ENCODE measurements at regions not wholly inside any gene's neighbourhood (a gene's known extent, or its start where the extent isn't known, plus 50 kb on each side); places are given as distances from the start of the nearest gene placed in this dataset.

DNA sequence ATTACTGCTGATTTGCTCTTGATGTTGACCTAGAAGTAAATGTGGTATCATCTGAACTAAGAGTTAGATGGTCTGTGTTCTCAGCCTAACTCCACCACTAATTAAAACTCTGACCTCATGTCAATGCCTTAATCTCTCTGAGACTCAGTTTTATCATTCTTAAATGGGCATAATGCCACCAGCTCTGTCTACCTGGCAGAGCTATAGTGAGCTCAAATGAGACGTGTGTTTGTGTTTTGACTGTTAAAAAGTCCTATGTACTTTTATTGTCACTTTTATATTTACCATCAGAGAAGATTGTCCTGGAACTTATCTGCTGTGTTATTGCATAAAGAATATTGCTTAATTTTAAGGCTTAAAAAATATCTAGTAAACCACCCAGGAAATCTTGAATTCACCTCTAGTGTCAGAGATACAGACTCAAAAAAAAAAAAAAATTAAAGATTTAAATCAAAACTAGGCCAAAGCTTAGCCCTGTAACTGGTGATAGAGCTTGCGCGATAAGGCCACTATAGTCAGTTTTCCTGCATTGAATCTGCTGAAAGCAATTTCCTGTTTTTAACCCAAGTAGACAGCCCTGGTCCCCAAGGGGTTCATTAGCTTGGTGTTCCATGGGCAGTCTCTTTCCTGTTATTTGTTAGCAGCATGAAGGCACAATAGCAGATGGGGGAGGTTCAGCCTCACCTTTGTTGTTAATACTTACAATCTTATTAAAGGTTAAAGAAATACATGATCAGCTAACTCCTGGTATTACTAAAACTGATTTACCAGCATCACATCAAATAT lies 261.8 kb downstream of the ATP23 start:
- DNase-seq: no peak

DNA sequence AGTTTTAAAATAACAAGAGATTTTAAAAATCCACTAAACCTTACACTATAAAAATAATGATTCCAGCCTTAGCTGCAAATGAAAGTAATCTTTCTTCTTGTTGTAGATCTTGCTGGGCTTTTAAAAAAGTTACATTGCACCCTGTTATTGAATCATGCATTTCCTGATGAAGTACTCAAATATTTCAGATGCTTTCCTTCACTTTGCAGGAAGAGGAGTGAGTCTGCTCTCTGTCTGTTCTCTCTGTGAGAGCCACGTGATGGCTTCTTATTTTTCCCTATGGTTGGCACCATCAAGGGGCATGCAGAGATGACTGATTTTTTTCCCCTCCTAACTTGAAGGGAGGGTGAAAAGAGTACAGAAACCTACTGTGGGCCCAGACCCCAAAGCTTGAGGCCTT lies 262.7 kb downstream of the ATP23 start:
- no peak for DNase-seq

DNA sequence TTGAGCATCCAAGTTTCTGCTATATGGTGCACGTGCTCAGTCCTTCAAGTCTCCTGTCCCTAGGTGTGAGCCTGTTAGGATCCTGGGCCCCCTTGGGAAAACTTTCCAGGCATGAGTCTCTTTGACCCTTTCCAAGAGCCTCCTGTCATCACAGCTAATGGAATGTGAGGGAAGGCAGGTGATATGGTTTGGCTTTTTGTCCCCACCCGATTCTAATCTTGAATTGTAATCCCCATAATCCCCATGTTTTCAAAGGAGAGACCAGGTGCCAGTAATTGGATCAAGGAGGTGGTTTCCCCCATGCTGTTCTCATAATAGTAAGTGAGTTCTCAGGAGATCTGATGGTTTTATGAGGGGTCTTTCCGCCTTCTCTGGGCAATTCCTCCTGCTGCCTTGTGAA lies 265.5 kb downstream of the ATP23 start:
- DNase-seq: no peak

DNA sequence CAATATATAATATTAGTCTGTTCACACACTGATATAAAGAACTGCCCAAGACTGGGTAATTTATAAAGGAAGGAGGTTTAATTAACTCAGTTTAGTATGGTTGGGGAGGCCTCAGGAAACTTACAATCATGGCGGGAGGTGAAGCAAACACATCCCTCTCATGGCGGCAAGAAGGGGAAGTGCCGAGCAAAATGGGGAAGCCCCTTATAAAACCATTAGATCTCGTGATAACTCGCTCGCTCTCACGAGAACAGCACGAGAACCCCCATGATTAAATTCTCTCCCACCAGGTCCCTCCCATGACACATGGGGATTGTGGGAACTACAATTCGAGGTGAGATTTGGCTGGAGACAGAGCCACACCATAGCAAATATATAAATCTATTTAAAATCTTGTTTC lies 269.8 kb downstream of the ATP23 start:
- DNase-seq: peak; percentile 3

DNA sequence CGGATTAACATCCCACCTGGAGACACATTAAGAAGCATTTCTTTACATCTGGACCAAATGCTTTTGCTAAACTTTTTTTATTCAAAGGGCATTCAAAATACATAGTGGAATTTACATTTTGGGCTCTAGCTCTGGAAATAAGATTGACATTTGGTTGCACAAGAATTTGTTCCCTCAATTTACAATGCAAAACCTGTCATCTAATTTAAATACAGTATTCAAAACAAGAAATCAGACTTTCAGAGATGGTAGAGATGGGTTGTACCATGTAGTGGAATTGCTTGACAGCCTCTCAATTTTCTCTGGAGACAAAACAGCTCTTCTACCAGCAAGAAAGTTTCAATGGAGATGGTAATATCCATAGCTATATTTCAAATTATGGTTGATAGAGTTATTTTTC lies 275.8 kb downstream of the ATP23 start:
- DNase-seq: no peak

DNA sequence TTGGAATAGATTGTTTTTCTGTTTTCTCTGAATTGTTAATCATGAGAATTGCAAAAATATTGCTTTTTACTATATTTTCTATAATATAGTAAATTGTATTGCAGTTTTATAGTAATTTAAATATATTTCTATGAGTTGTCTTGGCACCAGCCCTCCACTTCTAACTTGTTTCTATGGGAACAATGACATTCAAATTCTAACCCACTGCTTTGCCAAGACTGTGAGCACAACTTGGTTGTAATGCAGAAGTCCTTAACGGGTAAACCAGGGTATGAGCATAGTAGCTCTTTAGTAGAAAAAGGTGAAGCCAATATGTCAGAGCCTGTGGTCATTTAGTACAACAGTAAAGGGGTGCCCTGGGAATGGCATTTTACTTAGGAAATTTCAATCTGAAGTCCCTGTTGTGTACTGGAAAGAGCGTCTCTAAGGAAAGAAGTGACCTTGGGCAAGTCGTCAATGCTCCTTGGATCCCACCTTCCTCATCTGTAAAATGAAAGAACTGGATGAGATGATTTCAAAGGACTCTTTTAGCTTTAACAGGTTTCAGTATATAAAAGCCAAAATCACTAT lies 283.3 kb downstream of the ATP23 start:
- DNase-seq: no peak

DNA sequence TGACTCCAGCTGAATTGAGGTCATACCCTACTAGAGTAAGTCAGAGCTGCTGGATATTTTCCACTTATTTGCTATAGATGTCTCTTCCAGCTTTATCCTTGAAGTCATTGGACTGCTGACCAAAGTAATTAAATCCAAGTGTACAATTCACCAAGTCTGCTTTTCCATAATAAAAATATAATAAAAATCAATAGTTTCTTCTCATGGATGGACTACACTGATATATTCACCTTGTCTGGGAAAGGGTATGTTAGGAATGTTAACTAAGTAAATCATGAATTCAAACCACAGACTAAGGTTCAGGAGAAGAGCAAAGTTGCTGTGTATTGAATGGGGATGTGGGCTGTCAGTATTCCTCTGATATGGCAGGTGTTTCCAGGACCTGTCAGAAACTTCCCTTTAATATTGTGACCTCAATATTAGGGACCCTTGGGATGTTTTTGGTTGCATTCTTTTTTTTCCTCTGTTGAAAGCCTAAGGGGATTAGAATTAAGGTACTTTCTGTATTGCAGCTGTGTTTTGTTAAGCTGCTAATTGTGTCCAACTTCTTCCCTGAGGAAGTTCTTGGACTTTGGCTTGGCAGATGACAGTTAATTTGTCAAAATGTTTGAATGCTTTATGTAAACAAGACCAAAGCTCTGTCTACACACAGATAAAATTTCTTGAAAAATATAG lies 284.0 kb downstream of the ATP23 start:
- DNase-seq: no peak

DNA sequence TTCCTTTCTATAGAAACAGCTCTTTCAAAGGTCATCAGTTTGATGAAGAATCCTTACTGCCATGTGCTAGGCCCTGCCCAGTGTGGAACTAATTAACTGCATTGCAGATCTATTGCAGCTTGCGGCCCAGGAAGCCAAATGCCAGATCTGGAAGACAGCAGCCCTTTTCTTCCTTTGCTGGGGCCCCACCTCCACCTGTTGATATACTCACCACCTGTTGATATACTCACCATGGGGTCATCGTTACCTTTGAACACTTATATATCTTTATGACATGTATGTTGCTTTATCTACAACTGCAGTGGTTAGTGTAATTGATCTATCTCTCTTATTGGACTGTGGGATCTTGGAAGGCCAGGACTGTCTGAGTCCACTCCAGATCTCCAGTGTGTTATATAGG lies 292.5 kb downstream of the ATP23 start:
- DNase-seq: no peak

DNA sequence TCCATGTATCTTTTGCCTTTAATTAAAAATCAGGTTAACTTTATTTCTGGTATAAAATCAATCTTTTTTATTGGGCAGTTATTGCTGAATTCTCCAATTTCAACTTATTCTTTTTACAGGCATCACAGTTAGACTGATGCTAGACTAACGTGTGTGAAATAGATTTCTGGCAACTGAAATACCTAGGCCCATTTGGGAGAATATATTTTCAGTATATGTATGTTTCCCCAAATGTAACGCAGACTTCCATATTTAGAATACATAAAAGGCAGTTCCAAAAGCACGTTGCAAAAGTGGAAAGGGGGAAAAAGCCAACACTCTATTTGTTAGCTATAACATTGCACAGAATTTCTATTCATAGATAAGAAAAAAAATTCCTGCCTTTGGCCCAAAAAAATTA lies 297.0 kb downstream of the ATP23 start:
- DNase-seq: no peak

DNA sequence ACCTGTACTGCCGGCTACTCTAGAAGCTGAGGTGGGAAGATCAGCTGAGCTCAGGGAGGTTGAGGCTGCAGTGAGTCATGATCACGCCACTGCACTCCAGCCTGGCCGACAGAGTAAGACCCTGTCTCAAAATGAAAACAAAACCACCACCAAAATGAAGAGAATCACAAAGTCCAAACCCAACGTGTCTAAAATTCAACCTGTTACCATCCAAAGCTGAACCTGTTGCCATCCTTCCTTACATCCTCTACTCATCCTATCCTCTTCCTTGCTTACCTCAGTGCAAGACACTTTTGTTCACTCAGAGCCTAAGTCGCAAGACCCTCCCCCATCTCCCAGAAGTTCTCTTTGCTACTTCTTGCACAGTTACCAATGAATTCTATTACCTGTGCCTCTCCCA lies 299.7 kb downstream of the ATP23 start:
- no peak for DNase-seq

DNA sequence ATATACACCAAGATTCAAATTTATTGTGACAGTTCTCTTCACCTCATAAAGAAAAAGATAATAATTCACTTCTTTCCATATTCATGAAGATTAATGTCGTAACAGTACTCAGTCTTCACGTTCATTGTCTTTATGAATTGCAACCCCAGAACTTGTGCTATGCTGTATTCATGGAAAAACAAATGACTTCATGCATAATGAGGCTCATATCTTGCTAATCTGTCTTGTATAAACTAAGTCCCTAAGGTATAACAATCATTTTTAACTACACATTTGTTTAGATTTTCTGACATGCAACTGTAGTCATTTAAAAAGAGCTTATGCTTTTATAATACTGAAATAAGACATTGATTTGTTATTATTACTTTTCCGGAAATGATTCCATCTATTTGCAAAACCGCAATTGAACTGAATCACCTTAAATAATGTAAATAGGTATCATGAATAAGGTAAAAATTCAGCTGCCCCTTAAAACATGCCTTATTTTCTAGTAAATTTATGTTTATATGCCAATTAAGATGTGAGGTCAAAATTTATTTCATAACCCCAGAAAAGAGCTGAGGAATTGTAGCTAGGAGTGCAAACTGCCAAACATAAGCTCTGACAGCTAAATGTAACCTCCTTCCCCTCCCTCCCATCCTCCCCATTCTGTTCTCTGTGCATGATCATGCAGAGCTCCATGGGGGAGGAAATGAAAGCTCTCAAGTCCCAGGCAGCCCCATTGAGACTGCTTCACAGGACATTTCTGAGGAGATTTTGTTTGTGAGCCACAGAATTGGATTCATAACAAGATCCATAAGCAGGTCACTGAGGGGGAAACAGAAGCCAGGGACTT lies 301.6 kb downstream of the ATP23 start:
- DNase-seq: no peak

DNA sequence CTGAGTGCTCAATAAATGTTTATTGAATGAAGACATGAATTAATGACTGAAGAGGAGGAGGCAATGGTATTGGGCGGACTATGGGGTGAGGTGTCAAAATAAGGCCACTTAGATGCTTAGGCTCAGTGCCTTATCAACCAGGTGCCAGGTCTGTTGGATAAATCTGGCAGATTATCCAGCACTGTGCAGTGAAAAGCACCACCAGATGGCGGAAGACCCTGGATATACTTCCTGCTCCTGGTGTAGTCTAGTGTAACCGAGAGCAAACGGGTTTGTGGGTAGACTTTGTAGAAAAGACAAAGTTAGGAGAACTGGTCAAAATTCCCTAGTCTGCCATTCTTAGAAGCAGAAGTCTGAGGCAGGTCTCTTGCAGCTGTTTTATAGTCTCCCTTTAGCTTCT lies 306.3 kb downstream of the ATP23 start:
- DNase-seq: no peak

DNA sequence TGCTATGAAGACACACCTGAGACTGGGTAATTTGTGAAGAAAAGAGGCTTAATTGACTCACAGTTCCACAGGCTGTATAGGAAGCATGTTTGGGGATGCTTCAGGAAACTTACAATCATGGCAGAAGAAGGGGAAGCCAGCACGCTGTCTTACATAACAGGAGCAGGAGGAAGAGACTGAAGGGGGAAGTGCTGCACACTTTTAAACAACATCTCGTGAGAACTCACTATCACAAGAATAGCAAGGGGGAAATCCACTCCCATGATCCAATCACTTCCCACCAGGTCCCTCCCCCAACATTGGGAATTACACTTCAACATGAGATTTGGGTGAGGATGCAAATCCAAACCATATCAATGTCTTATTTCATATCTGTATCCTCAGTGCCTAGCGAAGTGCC lies 307.2 kb downstream of the ATP23 start:
- no peak for DNase-seq

DNA sequence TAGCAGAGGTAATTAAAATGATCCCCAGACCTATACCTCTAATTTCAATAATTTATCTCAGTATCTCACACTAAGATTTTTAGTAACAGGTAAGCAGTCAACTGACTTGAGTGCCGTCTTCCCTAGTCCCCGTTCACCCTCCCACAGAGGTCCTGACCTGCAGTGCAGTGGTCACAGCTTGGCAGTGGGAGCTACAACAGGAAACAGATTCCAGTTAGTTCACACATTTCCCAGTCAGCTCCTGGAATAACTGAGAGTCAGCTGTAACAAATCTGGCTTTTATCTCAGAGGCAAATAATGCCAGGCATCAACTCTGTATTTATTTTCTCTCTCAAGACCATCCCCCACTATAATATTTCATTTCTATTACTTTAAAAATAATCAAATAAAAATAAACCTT lies 308.2 kb downstream of the ATP23 start:
- no peak for DNase-seq

DNA sequence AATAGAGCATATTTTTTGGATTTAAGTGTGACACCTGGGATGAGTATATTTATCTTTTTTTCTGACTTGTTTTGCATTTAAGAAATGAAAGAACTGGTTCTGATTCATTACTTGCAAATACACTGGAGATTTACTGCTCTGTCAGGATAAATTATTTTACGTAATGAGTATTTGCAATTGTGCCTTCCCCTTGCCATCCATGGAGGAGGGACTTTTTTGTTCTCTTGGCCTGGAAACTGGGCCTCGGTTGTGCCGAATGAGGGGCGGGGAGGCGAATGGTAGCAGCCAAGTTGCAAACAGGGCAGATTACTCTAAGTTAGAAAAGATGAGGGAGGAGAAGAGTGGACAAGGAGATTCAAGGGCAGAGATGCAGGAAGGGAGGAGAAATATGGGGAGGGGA lies 308.7 kb downstream of the ATP23 start:
- no peak for DNase-seq

DNA sequence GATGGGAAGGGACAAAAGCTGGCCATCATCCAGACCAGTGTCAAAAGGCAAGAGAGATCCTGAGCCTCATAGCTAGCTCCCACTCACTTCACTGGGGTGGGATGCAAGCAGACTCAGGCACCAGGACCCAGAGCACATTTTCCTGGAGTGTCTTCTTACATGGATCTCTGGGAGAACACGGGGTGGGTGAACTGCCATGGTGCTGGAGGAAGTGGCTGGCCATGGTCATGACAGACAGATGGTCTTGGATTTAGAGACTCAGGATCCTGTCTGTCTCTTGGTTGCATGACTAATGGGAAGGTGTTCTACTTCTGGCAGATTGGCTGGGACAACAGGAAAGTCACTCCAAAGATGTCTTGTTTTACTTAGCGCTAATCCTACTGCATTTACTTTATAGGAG lies 311.5 kb downstream of the ATP23 start:
- DNase-seq: no peak

DNA sequence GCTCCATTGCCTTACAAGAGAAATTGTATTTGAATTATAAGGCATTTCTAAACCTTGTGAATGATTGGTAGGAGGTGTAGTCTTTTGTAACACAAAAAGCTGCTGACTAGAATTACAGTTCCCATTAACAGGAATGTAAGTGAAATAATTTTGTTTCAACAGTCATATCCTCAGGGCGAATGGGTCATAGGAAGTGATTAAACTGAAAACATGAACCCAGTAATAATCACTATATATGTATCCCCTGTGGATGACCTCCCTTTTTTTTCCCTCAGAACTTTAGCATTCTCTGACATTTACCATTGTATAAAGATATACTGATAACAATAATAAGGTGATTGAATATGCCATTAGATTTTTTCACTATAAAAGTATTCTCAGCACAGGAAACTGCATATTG lies 312.3 kb downstream of the ATP23 start:
- no peak for DNase-seq

DNA sequence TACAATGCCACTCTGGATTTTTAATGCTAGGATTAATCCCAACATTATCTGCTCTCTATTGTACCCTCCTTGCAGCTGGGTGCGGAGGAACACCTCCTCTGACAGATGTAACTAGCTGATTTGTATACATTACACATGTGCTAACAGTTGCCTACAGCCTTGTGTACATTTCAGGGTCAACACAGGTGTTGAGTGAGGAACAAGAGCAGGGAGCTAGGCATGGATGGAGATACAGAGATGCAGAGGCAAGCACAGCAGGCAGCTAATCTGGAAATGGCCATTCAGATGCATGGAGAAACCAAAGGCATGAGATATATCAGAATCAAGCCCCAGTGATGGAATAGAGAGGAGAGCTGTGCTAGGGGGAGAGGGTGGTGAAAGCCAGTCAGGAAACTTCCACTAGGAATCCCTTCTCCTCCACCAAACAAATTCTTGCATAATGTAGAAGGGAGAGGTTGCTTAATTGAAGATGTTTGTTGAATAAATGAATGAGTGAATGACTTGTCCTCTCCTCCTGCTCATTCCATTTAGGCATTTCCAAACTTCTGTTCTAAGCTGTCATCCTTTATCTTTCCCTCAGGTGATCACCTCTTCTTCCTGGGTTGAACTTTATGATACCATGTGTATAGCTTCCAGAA lies 313.2 kb downstream of the ATP23 start:
- DNase-seq: no peak

DNA sequence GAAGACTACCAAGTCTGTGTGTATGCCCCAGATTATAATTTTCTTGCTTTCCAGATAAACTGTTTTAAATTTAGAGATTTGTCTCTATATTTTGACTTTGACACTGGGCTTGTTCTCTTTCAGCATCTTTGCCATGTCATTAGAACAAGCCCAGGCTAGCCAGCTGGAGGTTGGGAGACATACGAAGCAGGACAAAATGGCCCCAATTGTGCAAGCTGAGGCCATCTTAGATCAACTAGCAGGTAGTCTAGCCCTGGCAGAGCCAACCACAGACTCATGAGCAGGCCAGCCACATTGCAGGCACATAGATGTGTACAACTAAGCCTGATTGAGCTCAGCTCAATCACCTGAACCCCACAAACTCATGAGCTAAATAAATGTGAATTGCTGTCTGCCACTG lies 321.4 kb downstream of the ATP23 start:
- no peak for DNase-seq

DNA sequence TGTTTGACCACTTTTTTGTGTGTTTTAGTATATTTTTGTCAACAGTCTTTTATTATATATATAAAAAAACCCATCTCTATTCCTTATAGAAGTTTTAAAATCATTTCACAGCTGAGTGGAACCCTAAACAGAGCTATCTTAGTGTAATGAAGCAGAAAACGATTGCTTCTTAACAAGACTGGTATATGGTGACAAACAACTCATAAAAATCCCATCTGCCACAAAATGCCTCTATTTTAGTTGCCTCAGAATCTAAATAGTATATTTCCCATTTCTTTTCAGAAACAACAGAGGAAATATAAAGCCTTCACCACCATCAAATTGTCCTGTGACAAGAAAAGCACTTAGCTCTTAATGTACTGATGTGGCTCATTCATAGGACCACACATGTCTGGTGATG lies 322.4 kb downstream of the ATP23 start:
- DNase-seq: no peak

DNA sequence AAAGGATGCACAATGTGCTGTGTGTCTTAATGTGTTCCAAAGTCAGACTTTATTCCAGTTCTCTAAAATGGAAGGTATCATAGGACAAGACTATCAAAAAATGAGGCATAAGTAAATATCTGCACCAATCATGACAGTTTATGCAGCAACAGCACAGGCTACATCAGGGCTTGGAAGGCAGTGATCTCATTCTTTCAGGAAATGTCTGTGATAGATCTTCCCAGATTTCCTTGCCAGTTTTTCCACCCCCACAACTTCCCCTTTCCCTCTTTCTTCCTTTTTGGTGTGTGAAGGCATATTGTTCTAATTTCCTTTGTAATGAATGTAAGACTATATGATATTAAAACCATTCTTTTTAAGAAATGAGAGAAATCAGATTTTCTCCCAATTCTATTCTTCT lies 326.7 kb downstream of the ATP23 start:
- DNase-seq: no peak

DNA sequence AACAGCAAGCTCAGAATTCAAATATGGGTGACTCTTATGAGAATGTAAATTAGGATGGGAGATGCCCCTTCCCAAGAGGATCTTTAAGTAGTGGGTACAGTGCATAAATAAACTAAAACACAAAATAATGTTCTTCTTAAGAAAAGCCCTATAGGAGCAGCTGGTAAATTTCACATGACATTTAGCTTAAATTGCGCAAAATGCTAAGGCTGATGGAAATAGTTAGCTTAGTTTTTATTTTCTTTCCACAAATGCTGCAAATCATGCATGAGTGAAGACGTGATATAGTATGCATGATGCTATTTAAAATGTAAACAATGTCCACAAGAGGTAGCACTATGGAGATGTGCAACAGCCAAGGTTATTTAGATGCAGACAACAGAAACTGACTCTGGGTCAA lies 328.1 kb downstream of the ATP23 start:
- no peak for DNase-seq
